ENCODE measurements at regions not wholly inside any gene's neighbourhood (a gene's known extent, or its start where the extent isn't known, plus 50 kb on each side); places are given as distances from the start of the nearest gene placed in this dataset.

DNA sequence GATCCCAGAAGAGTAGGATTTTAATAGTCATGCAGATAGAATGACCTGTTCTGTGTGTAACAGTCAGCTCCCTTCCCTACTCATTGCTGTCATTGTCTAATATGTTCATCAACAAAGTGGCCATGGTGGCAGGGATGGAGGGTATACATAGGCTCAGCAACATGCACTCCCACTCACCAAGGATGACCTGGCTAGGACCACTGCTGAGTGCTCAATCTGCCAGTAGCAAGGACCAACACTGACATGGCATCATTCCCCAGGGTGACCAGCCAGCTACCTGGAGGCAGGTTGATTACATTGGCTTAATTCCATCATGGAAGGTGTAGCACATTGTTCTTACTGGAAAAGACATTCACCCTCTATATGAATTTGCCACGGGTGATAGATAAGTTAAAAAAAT lies 401.7 kb upstream of the CELF4 start:
- H3K36me3 ChIP-seq = no peaks in the 10 kb centered on the region
- TF ChIP-seq Cebpa-rat (IDR thresholded peaks at IDR 0.05) = no peak
- no peaks in the 10 kb centered on the region for H3K4me1 ChIP-seq
- no peak overlapping the region for H3K27ac ChIP-seq
- H3K9ac ChIP-seq = no peak overlapping the region
- no peak overlapping the region for H3K4me2 ChIP-seq
- H3K27me3 ChIP-seq = no peaks in the 10 kb centered on the region
- H3K9me3 ChIP-seq = no peaks in the 10 kb centered on the region
- H4K20me1 ChIP-seq = no peaks in the 10 kb centered on the region
- no peak overlapping the region for H3K4me3 ChIP-seq

DNA sequence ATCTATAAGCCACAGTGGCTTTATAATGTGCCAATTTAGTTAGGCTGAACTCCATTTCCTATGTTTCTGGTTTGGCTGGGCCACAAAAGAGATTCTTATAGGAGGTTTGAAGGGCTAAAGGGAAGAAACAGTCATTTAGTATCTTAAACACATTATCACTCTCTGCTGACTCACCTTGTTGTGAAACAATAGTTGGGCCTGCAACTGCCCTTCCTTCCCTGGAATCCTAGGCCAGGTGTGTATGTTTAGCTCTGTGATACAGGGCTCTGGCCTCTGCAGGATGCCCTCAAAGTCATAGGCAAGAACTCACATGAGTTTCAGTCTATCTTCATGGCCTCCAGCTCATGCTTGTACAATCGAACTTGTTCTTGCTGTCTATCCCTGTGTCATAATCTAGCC lies 400.0 kb upstream of the CELF4 start:
- no peak overlapping the region for H3K9ac ChIP-seq
- no peaks in the 10 kb centered on the region for H3K9me3 ChIP-seq
- no peaks in the 10 kb centered on the region for H3K36me3 ChIP-seq
- no peak for TF ChIP-seq Cebpa-rat (IDR thresholded peaks at IDR 0.05)
- H3K4me3 ChIP-seq = no peak overlapping the region
- H3K27ac ChIP-seq = no peak overlapping the region
- H3K4me2 ChIP-seq = no peak overlapping the region
- no peaks in the 10 kb centered on the region for H3K27me3 ChIP-seq
- no peaks in the 10 kb centered on the region for H4K20me1 ChIP-seq
- no peaks in the 10 kb centered on the region for H3K4me1 ChIP-seq

DNA sequence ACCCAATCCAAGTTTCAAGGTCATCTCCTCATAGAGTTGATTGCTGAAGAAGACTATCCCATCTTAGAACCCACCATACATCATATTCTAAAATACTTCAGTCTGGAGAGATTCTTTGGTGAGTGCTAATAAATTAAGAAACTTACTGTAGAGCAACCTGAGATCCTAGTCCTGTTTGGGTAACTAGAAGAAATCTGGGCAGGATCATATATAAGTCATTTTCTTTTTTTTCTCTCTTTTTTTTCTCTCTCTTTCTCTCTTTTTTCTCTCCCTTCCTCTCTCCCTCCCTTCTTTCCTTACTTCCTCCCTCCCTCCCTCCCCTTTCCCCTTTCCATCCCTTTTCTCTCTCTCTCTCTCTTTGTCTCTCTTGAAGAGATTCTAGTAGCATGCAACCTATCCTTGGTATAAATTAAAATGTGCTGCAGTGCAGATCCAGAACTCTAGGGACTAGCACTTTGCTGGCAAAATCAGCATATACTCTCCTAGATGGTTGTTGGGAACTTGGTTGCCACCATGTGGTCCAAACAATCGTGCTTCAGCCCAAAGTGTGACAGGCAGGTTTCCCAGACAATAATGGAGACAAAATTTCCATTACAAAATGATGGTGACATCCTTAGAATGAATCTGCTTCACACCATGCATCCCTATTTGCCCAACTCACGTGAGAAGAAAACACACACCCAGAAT lies 399.4 kb upstream of the CELF4 start:
- Histone ChIP-seq H4K20me1 (no peaks in the 10 kb centered on the region), H3K27me3 (no peaks in the 10 kb centered on the region), H3K9ac (no peak overlapping the region), H3K4me3 (no peak overlapping the region), H3K4me1 (no peaks in the 10 kb centered on the region), H3K9me3 (no peaks in the 10 kb centered on the region), H3K36me3 (no peaks in the 10 kb centered on the region), H3K27ac (no peak overlapping the region), H3K4me2 (no peak overlapping the region)
- TF ChIP-seq Cebpa-rat (IDR thresholded peaks at IDR 0.05) = no peak

DNA sequence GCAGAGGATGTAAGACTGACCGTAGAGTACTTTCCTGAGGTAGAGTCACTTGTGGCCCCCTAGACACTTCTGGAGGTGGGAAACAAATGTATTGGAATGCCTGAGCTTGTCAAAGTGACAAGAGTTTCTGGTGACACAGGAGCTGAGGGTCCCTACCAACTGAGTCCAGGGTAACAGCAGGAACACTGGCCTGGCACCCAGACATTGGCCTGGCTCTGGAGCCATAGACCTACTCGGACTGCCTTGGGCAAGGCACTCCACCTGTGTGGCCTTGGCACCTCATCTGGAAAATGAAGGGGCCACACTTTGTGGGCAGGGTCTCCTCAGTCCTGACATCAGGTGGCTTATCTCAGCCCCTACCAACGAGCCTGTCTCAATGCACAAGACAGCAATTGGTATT lies 398.2 kb upstream of the CELF4 start:
- Histone ChIP-seq H3K4me2 (no peak overlapping the region), H4K20me1 (no peaks in the 10 kb centered on the region), H3K4me3 (no peak overlapping the region), H3K4me1 (no peaks in the 10 kb centered on the region), H3K36me3 (no peaks in the 10 kb centered on the region), H3K27ac (no peak overlapping the region), H3K9ac (no peak overlapping the region), H3K9me3 (no peaks in the 10 kb centered on the region), H3K27me3 (no peaks in the 10 kb centered on the region)
- no peak for TF ChIP-seq Cebpa-rat (IDR thresholded peaks at IDR 0.05)

DNA sequence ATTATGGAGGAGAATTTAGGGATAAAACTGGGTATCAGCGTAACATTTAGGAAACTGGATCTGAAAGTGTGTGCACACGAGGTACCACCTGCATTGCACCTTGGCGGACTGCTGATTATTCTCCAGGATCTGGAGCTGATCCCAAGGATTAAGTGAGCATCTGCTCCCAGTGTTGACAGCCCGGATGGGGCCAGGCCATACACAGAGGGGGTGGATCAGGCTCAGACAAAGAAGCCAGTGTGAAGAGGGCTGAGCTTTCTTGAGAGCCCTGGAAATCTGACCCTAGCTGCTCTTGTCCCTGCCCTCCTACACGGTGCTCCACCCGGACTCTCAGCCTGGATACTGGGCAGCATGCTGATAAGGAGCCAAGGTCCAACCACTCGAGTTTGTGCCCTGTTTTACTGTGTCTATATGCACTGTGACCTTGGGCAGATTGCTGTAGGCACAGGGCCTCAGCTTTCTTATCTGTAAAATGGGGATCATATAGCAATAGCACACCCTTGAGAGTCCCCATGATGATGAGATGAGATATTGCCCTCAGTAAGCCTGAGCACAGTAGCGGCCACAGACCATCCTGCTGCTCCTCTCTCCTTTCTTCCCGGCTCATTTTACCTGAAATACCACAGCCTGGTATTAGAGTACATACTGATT lies 396.8 kb upstream of the CELF4 start:
- Histone ChIP-seq H3K27me3 (no peaks in the 10 kb centered on the region), H3K36me3 (no peaks in the 10 kb centered on the region), H3K9ac (no peak overlapping the region), H3K9me3 (no peaks in the 10 kb centered on the region), H3K4me2 (no peak overlapping the region), H3K4me3 (no peak overlapping the region), H3K27ac (no peak overlapping the region), H4K20me1 (no peaks in the 10 kb centered on the region), H3K4me1 (no peaks in the 10 kb centered on the region)
- TF ChIP-seq Cebpa-rat (IDR thresholded peaks at IDR 0.05) = no peak

DNA sequence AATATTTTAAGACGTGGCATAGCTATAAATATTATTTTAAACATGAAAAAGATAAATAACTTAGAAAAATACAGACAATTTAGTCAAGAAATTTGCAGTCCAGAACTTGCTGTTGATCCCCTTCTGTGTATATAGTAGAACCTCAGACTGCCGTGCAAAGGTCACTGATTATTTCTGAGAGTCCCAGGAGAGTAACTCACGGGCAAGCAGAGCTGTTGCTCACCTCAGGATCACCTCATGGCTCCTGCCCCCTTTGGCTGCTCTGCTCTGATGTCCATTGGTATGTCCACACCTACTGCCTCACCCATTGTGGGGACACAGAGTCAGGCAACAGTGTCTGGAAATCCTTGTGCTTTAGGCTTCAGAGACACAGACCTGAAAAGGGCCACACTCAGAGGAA lies 392.9 kb upstream of the CELF4 start:
- Histone ChIP-seq H3K9ac (no peak overlapping the region), H3K27me3 (no peaks in the 10 kb centered on the region), H3K27ac (no peak overlapping the region), H4K20me1 (no peaks in the 10 kb centered on the region), H3K4me2 (no peak overlapping the region), H3K9me3 (peaks cover 3% of the 10 kb centered on the region; the same call in 1 of the 2 replicates), H3K36me3 (no peaks in the 10 kb centered on the region), H3K4me1 (no peaks in the 10 kb centered on the region), H3K4me3 (no peak overlapping the region)
- TF ChIP-seq Cebpa-rat (IDR thresholded peaks at IDR 0.05) = no peak

DNA sequence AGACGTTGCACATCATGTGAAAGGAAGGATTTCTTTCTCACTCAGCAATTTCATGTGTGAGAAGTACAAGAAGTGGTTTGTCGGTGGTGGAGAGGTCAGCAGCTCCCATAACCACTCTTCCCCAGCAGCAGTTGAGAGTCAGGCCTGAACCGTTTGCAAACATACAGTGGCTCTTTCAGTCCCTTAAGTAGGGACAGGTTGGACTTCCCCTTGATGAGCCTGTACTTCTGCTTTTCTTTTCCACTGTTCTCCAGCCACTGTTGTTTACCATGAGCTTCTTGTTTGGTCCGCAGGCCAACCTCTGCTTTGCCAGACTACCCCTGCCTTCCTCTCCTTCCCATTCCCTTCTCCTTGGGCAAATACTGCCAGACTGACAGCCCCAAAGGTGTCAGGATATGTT lies 391.3 kb upstream of the CELF4 start:
- H3K4me2 ChIP-seq = no peak overlapping the region
- no peaks in the 10 kb centered on the region for H3K27me3 ChIP-seq
- no peaks in the 10 kb centered on the region for H3K4me1 ChIP-seq
- no peaks in the 10 kb centered on the region for H3K36me3 ChIP-seq
- no peaks in the 10 kb centered on the region for H4K20me1 ChIP-seq
- H3K9me3 ChIP-seq = peaks cover 9% of the 10 kb centered on the region
- TF ChIP-seq Cebpa-rat (IDR thresholded peaks at IDR 0.05) = no peak
- no peak overlapping the region for H3K4me3 ChIP-seq
- H3K9ac ChIP-seq = no peak overlapping the region
- no peak overlapping the region for H3K27ac ChIP-seq

DNA sequence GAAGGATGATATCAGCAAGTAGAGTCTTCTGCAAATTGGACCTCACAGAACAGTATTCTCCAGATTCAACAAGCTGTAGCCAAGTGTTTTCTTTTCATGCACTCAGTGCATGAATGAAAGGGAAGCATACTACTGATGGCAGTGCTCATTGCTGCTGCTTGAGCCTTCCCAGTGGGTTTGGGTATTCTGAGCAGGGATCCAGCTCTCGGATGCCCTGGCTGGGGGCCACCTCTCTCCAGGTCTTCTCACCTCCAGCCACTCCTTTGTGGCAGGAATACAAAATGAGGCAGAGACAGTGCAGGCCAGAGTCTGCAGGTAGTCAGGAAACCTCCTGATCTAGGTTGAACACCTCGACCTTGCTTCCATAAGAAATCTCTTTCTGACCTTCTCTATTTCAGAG lies 390.4 kb upstream of the CELF4 start:
- no peak overlapping the region for H3K4me3 ChIP-seq
- H3K27ac ChIP-seq = no peak overlapping the region
- H3K9me3 ChIP-seq = peaks cover 9% of the 10 kb centered on the region
- no peaks in the 10 kb centered on the region for H3K36me3 ChIP-seq
- H3K4me2 ChIP-seq = no peak overlapping the region
- TF ChIP-seq Cebpa-rat (IDR thresholded peaks at IDR 0.05) = no peak
- no peaks in the 10 kb centered on the region for H4K20me1 ChIP-seq
- H3K27me3 ChIP-seq = no peaks in the 10 kb centered on the region
- H3K4me1 ChIP-seq = no peaks in the 10 kb centered on the region
- H3K9ac ChIP-seq = no peak overlapping the region

DNA sequence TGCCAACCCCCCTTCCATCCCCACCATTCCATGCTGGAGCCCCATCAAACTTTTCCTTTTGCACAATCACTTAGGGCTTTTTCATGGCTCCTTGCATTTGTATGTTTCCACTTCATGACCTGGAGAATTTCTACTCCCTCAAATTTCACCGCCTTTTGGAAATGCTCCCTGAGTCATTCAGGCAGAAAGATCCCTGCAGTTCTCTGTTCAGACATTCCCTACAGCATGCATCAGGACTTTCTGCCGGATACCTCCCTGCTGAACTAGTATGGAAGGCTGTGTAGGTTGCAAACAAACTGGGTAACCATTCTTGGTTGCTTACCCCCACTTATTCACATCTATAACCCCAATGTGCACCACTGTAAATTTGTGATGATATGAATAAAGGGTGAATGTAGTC lies 389.6 kb upstream of the CELF4 start:
- Histone ChIP-seq H3K36me3 (no peaks in the 10 kb centered on the region), H3K27me3 (no peaks in the 10 kb centered on the region), H3K4me3 (no peak overlapping the region), H3K4me2 (no peak overlapping the region), H4K20me1 (no peaks in the 10 kb centered on the region), H3K9me3 (peaks cover 9% of the 10 kb centered on the region), H3K9ac (no peak overlapping the region), H3K4me1 (no peaks in the 10 kb centered on the region), H3K27ac (no peak overlapping the region)
- no peak for TF ChIP-seq Cebpa-rat (IDR thresholded peaks at IDR 0.05)

DNA sequence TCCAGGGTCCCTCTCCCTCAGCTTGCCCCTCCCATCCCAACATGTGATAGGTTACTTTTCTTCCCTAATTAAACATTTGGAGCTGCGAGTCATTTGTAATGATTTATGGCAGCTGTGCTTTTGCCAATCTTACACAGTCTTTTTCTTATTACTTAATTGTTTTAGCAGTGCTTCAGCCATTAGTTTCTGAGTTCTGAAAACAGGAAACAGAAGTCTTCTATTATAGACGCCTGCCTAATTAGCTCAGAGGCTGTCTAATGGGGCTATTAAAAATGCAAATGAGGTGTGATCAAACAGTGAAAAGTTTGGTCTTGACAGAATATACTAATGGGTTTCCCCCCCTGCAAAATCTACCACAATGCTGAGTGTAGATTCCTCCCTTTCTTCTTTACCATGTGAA lies 388.3 kb upstream of the CELF4 start:
- no peak overlapping the region for H3K4me2 ChIP-seq
- no peak overlapping the region for H3K4me3 ChIP-seq
- TF ChIP-seq Cebpa-rat (IDR thresholded peaks at IDR 0.05) = no peak
- H3K9ac ChIP-seq = no peak overlapping the region
- H3K27me3 ChIP-seq = no peaks in the 10 kb centered on the region
- no peak overlapping the region for H3K27ac ChIP-seq
- H3K4me1 ChIP-seq = no peaks in the 10 kb centered on the region
- peaks cover 9% of the 10 kb centered on the region for H3K9me3 ChIP-seq
- H4K20me1 ChIP-seq = no peaks in the 10 kb centered on the region
- H3K36me3 ChIP-seq = no peaks in the 10 kb centered on the region
